ENCODE measurements at regions not wholly inside any gene's neighbourhood (a gene's known extent, or its start where the extent isn't known, plus 50 kb on each side); places are given as distances from the start of the nearest gene placed in this dataset.

DNA sequence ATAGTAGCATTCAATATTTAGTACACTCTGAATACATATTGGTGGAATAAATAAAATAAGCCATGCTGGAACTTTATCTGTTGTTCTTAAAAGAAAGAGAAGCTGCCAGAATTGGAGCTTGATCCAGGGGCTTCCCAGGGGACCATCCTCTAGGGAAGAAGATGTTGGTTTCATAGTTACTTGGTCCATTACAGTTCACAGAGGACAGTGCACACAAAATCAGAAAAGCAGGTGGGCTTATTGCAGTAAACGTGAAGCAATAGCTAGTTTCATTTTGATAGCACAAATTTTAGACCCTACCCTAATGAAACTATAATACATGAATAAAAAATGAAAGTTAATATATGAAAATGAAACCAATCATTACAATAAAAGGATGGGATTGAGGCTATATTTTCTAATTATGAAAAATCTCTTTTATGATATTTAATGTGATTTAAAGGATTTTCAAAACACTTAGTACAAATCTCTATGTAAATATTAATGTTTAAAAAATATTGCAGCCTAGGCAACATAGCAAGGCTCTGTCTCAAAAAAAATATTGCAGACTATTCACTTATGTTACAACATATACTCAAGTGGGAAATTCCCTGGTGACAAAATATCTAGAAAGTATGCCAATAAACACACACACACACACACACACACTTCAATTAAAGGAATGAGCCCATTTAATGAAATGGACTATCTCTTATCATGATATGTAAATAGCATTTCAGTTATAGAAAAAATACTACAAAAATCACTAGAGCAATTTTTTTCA, 227.0 kb upstream of the MARCKS start:
- Histone ChIP-seq H3K9me3 (ENCODE audit: control insufficient read depth in 2 of 2, insufficient read depth in 1 of 2, low read length in 1 of 2) (no peaks in the 10 kb centered on the region), H3K36me3 (ENCODE audit: control insufficient read depth in 2 of 2, insufficient read depth in 2 of 2, low read length in 1 of 2) (no peaks in the 10 kb centered on the region), H3K27ac (ENCODE audit: low read depth in 1 of 2, low read length in 1 of 2) (peak overlapping the region; percentile 68 to 77), H3K27me3 (ENCODE audit: control insufficient read depth in 2 of 2, insufficient read depth in 1 of 2, low read length in 1 of 2) (no peaks in the 10 kb centered on the region), H3K4me1 (ENCODE audit: control insufficient read depth in 2 of 2, insufficient read depth in 2 of 2, low read length in 2 of 2) (peaks cover 0 to 34% of the 10 kb centered on the region in 2 donors), H3K4me3 (ENCODE audit: low read length in 2 of 2) (no peak overlapping the region)
- no peak for DNase-seq (ENCODE audit: low read depth in 6 of 9, low spot score in 9 of 9)
- WGBS = 86% methylated on average over 1 of the region's 1 CpG

DNA sequence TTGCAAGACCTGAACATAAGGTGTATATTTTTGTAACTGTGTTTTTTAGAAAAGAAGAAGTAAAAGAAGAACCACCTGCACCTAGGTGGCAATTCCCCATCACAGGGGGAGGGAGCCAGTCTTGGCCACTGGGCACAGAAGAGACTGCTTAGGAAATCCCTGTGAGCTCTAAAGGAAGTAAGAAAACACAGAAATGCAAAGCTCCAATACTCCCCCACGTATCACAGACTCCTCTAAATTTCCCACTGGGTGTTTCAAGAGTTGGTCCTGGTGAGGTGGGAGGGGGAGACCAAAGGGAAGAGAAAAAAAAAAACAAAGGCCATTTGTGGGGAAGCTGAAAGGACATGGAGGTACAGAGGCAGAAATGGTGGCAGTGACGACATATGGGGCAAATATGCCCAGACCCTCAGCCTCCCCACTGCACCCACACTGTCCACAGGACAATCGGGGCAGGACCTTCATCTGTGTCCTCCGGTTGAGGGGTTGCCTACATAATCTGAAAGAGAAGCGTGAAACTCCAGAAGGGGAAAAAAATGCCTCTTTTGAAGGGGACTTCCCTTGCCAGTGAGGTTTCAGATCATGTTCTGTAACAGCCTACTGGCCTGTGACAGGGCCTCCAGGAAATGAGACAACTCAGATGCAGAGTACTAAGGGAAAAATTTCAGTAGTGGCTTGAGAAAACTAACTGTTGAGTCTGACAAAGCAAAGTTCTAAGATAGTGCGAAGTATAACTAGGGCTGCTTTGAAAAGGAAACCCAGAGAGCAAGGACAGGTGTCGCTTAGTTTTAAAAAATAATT, 226.2 kb upstream of the MARCKS start:
- 53% methylated on average over 7 of the region's 7 CpGs for WGBS
- H3K4me1 ChIP-seq (ENCODE audit: control insufficient read depth in 2 of 2, insufficient read depth in 2 of 2, low read length in 2 of 2) = peaks cover 0 to 36% of the 10 kb centered on the region in 2 donors
- peak overlapping the region; percentile 76 to 77 for H3K27ac ChIP-seq (ENCODE audit: low read depth in 1 of 2, low read length in 1 of 2)

DNA sequence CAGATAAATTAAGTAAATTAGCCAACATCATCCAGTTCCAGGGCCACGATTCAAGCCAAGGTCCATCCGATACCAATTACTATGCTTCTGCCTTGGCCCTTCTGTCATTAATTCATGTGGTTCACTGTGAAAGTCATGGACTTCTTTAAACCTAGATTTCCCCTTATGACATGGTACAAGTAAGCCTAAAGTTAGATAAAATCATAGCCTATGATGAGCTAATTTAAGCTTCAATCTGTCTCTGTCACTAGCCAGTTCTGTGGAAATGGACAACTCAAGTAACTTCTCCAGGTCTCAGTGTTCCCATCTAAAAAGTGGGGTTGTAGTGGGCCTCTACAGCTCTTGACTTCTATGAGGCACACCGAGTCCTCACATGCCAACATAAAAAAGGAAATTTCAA, 225.5 kb upstream of the MARCKS start:
- Histone ChIP-seq H3K4me1 (ENCODE audit: control insufficient read depth in 2 of 2, insufficient read depth in 2 of 2, low read length in 2 of 2) (peaks cover 0 to 36% of the 10 kb centered on the region in 2 donors), H3K36me3 (ENCODE audit: control insufficient read depth in 2 of 2, insufficient read depth in 2 of 2, low read length in 1 of 2) (no peaks in the 10 kb centered on the region), H3K9me3 (ENCODE audit: control insufficient read depth in 2 of 2, insufficient read depth in 1 of 2, low read length in 1 of 2) (no peaks in the 10 kb centered on the region), H3K4me3 (ENCODE audit: low read length in 2 of 2) (no peak overlapping the region), H3K27ac (ENCODE audit: low read depth in 1 of 2, low read length in 1 of 2) (peak overlapping the region; percentile 77 to 80), H3K27me3 (ENCODE audit: control insufficient read depth in 2 of 2, insufficient read depth in 1 of 2, low read length in 1 of 2) (no peaks in the 10 kb centered on the region)
- no peak for DNase-seq (ENCODE audit: low read depth in 6 of 9, low spot score in 9 of 9)
- 95% methylated on average over 3 of the region's 3 CpGs for WGBS

More for the DNA sequence above, 226.2 kb upstream of the MARCKS start:
- H3K9me3 ChIP-seq (ENCODE audit: control insufficient read depth in 2 of 2, insufficient read depth in 1 of 2, low read length in 1 of 2) = no peaks in the 10 kb centered on the region
- no peaks in the 10 kb centered on the region for H3K36me3 ChIP-seq (ENCODE audit: control insufficient read depth in 2 of 2, insufficient read depth in 2 of 2, low read length in 1 of 2)
- H3K27me3 ChIP-seq (ENCODE audit: control insufficient read depth in 2 of 2, insufficient read depth in 1 of 2, low read length in 1 of 2) = no peaks in the 10 kb centered on the region
- peak in 6 of 9 donors; percentile 13 to 69 (median 30) for DNase-seq (ENCODE audit: low read depth in 6 of 9, low spot score in 9 of 9)
- no peak overlapping the region for H3K4me3 ChIP-seq (ENCODE audit: low read length in 2 of 2)

DNA sequence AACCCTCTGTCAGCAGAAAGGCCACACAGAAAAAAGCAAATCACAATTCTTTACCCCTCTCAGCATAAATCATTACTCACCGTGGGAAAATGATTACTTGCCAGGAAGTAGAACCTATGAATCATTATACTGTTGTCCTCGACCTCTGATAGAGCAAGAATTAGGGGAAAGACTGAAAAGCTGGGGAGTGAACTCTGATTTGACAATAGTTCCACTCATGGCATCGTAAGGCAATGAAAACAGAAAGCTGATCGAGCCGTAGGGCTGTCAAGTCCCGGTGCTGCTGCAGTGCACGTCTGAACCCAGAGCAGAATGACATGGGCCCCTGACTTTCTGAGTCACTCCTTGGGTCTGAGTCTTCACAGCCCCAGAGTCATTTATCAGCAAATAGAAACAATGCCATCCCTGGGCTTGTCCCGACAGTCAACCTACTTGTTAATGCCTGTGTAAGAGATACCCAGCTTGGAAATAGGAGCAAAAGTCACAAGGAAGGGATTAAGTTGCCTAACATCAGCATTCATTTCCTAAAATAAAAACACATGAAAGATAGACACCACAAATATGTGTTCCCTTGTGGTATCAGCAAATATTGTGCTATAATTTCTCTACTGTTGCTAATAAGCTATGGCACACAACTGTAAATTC, 224.8 kb upstream of the MARCKS start:
- Histone ChIP-seq H3K4me3 (ENCODE audit: low read length in 2 of 2) (no peak overlapping the region), H3K9me3 (ENCODE audit: control insufficient read depth in 2 of 2, insufficient read depth in 1 of 2, low read length in 1 of 2) (no peaks in the 10 kb centered on the region), H3K36me3 (ENCODE audit: control insufficient read depth in 2 of 2, insufficient read depth in 2 of 2, low read length in 1 of 2) (no peaks in the 10 kb centered on the region), H3K27me3 (ENCODE audit: control insufficient read depth in 2 of 2, insufficient read depth in 1 of 2, low read length in 1 of 2) (no peaks in the 10 kb centered on the region), H3K27ac (ENCODE audit: low read depth in 1 of 2, low read length in 1 of 2) (peak overlapping the region; percentile 68 to 77), H3K4me1 (ENCODE audit: control insufficient read depth in 2 of 2, insufficient read depth in 2 of 2, low read length in 2 of 2) (peaks cover 0 to 36% of the 10 kb centered on the region in 2 donors)
- WGBS = 83% methylated on average over 8 of the region's 8 CpGs
- peak in 1 of 9 donors; percentile 42 for DNase-seq (ENCODE audit: low read depth in 6 of 9, low spot score in 9 of 9)

DNA sequence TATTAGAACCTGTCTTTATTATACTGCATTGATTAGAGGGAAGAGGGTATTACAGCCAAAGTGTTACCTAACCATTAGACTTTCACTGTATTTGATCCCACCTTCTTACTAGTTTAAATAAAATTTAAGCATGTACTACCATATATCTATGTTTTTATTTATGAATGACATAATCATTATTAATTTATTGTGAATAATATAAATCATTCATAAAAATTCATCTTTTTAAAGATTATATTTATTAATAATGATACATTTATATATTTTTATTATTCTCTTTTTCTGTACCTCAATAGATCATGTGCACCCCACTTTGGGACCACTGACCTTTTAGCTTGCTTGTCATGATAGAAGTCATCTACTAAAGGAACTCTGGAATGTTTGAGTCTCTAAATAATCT, 223.5 kb upstream of the MARCKS start:
- H3K4me1 ChIP-seq (ENCODE audit: control insufficient read depth in 2 of 2, insufficient read depth in 2 of 2, low read length in 2 of 2) = peaks cover 0 to 35% of the 10 kb centered on the region in 2 donors
- H3K36me3 ChIP-seq (ENCODE audit: control insufficient read depth in 2 of 2, insufficient read depth in 2 of 2, low read length in 1 of 2) = no peaks in the 10 kb centered on the region
- no peak for DNase-seq (ENCODE audit: low read depth in 6 of 9, low spot score in 9 of 9)
- H3K9me3 ChIP-seq (ENCODE audit: control insufficient read depth in 2 of 2, insufficient read depth in 1 of 2, low read length in 1 of 2) = no peaks in the 10 kb centered on the region
- H3K27ac ChIP-seq (ENCODE audit: low read depth in 1 of 2, low read length in 1 of 2) = no peak overlapping the region
- no peaks in the 10 kb centered on the region for H3K27me3 ChIP-seq (ENCODE audit: control insufficient read depth in 2 of 2, insufficient read depth in 1 of 2, low read length in 1 of 2)
- no peak overlapping the region for H3K4me3 ChIP-seq (ENCODE audit: low read length in 2 of 2)

DNA sequence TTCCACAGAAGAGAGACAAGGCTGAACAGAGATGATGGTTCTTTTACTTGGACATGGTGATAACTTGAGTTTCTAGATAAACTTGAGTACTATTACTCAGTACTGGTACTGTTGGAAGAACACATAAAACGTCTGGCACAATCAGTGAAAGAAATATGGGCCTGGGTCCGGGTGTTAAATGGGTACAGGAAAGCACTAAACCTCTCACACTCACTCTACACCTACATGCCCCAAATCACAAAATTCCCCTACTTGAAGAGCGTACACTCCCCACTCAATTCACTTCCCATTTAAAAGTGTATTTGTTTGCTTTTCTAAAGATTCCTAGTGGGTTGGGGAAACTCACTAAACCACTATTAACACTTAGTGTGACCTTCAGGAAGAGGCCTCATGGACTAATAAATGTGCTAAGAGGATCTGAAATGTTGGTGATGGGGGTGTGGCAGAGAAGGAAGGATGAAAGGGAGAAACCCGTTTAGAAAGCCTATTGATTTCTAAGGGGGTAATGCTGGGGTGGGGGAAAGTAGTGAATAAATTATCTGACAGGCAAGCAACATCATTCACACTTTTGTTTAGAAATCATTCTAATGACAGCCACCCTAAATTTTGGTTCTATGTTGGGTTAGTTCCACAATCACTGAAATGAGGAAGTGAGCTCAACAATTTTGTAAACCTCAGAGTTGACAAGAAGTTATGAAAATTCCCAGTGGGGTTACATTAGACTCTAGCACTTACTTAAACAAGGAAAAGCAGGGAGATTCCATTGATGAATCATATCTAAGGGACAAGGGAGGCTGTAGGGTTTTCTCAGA, 222.6 kb upstream of the MARCKS start:
- no peaks in the 10 kb centered on the region for H3K27me3 ChIP-seq (ENCODE audit: control insufficient read depth in 2 of 2, insufficient read depth in 1 of 2, low read length in 1 of 2)
- H3K4me1 ChIP-seq (ENCODE audit: control insufficient read depth in 2 of 2, insufficient read depth in 2 of 2, low read length in 2 of 2) = peaks cover 0 to 30% of the 10 kb centered on the region in 2 donors
- WGBS = 45% methylated on average over 4 of the region's 4 CpGs
- peak overlapping the region; percentile 20 to 65 for H3K27ac ChIP-seq (ENCODE audit: low read depth in 1 of 2, low read length in 1 of 2)
- H3K9me3 ChIP-seq (ENCODE audit: control insufficient read depth in 2 of 2, insufficient read depth in 1 of 2, low read length in 1 of 2) = no peaks in the 10 kb centered on the region
- no peak overlapping the region for H3K4me3 ChIP-seq (ENCODE audit: low read length in 2 of 2)
- no peak for DNase-seq (ENCODE audit: low read depth in 6 of 9, low spot score in 9 of 9)
- no peaks in the 10 kb centered on the region for H3K36me3 ChIP-seq (ENCODE audit: control insufficient read depth in 2 of 2, insufficient read depth in 2 of 2, low read length in 1 of 2)

DNA sequence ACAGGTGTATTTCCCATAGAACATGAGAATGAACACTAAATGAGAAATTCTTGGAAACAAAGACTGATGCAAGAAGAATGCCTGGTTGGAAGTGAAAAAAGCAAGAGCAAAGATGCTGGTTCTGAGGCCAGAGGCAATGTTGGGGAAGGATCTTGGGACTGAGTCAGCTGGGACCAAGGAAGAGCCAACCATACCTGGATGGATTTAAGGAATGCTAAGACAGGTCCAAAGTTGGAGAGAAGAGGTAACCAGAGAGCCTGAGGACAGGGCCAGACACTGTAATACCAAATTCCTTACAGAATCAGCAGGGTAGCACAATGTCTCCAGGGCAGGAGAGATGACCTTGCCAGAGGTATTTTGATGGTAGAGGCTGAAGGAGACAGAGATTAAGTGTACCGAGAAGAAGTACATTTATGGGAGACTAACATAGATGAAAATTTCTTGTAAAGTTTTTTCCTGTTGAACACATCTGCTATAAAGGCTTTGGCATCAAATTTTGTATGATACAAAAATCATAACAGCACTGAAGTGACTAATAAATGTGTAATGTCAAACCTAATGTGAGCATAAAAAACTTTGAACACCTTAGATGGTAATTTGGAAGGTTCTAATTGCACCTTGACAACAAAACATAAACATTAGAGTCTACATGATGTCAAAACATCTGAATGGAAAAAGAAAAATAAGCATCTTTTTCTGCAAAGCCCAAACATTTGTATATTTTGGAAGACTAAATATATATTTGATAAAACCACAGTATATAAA, 221.7 kb upstream of the MARCKS start:
- DNase-seq (ENCODE audit: low read depth in 6 of 9, low spot score in 9 of 9) = no peak
- no peaks in the 10 kb centered on the region for H3K27me3 ChIP-seq (ENCODE audit: control insufficient read depth in 2 of 2, insufficient read depth in 1 of 2, low read length in 1 of 2)
- no peaks in the 10 kb centered on the region for H3K36me3 ChIP-seq (ENCODE audit: control insufficient read depth in 2 of 2, insufficient read depth in 2 of 2, low read length in 1 of 2)
- H3K4me1 ChIP-seq (ENCODE audit: control insufficient read depth in 2 of 2, insufficient read depth in 2 of 2, low read length in 2 of 2) = peaks cover 0 to 30% of the 10 kb centered on the region in 2 donors
- no peak overlapping the region for H3K4me3 ChIP-seq (ENCODE audit: low read length in 2 of 2)
- 92% methylated on average over 1 of the region's 1 CpG for WGBS
- H3K27ac ChIP-seq (ENCODE audit: low read depth in 1 of 2, low read length in 1 of 2) = peak overlapping the region in 1 of 2 donors; percentile 20
- no peaks in the 10 kb centered on the region for H3K9me3 ChIP-seq (ENCODE audit: control insufficient read depth in 2 of 2, insufficient read depth in 1 of 2, low read length in 1 of 2)

DNA sequence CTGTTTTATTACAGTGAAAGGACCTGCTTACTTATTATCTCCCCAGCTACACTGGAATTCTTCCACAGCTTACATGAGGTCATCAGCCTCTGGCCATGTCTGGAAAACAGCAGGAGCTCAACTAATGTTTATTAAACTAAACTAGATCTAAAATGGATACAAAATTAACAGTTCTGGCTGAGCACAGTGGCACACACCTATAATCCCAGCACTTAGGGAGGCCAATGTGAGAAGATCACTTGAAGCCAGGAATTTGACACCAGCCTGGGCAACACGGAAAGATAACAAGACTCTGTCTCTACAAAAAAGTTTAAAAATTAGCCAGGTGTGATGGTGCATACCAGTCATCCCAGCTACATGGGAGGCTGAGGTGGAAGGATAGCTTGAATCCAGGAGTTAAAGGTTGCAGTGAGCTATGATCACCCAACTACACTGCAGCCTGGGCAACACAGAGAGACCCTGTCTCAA, 220.8 kb upstream of the MARCKS start:
- 95% methylated on average over 1 of the region's 1 CpG for WGBS
- Histone ChIP-seq H3K4me3 (ENCODE audit: low read length in 2 of 2) (no peak overlapping the region), H3K9me3 (ENCODE audit: control insufficient read depth in 2 of 2, insufficient read depth in 1 of 2, low read length in 1 of 2) (no peaks in the 10 kb centered on the region), H3K27ac (ENCODE audit: low read depth in 1 of 2, low read length in 1 of 2) (peak overlapping the region in 1 of 2 donors; percentile 18), H3K27me3 (ENCODE audit: control insufficient read depth in 2 of 2, insufficient read depth in 1 of 2, low read length in 1 of 2) (no peaks in the 10 kb centered on the region), H3K4me1 (ENCODE audit: control insufficient read depth in 2 of 2, insufficient read depth in 2 of 2, low read length in 2 of 2) (peaks cover 0 to 21% of the 10 kb centered on the region in 2 donors), H3K36me3 (ENCODE audit: control insufficient read depth in 2 of 2, insufficient read depth in 2 of 2, low read length in 1 of 2) (no peaks in the 10 kb centered on the region)
- no peak for DNase-seq (ENCODE audit: low read depth in 6 of 9, low spot score in 9 of 9)

Data from thymus (tissue), 11 donors.